Effector memory CD8-positive, alpha-beta T cell (primary cell): ENCODE measurements at regions not wholly inside any gene's neighbourhood (a gene's known extent, or its start where the extent isn't known, plus 50 kb on each side); places are given as distances from the start of the nearest gene placed in this dataset.
"Not testable (repeated sequence)": the region's sequence is repeated elsewhere in the genome, so short reads cannot be mapped to it uniquely, and the experiment has no call there.

Experiments
- ATAC-seq: fragments of 150-1000 bp; cut with Tn5 transposase; replicated peaks from 2 replicates; pipeline ENCODE4 v1.10.0; 2021; ENCODE audit warnings: mild to moderate bottlenecking, moderate library complexity
- DNase-seq, 3 experiments: peaks; one replicate each; pipeline ENCODE4 v3.0.0; 2021
- H3K27ac Mint-ChIP-seq, 2 donors: one replicate each; pipeline ENCODE4 v1.8.0; 2022; ENCODE audit warnings: mild to moderate bottlenecking in 2 of 2, mixed read lengths in 2 of 2, moderate library complexity in 2 of 2
- H3K27me3 Mint-ChIP-seq, 2 donors: one replicate each; pipeline ENCODE4 v1.8.0; 2022; ENCODE audit warnings: mixed read lengths in 2 of 2
- H3K36me3 Mint-ChIP-seq: one replicate; pipeline ENCODE4 v1.8.0; 2022; ENCODE audit warnings: mild to moderate bottlenecking, moderate library complexity, mixed read lengths; ENCODE audit not compliant: insufficient read depth
- H3K4me1 Mint-ChIP-seq, 2 donors: one replicate each; pipeline ENCODE4 v1.8.0; 2022; ENCODE audit warnings: low read depth in 2 of 2, mixed read lengths in 2 of 2
- H3K4me3 Mint-ChIP-seq, 2 donors: one replicate each; pipeline ENCODE4 v1.8.0; 2022; ENCODE audit warnings: mild to moderate bottlenecking in 2 of 2, mixed read lengths in 2 of 2, moderate library complexity in 2 of 2
- H3K9me3 Mint-ChIP-seq, 2 donors: one replicate each; pipeline ENCODE4 v1.8.0; 2022; ENCODE audit warnings: mixed read lengths in 2 of 2

GRCh38 chr19:28150129-28150528 lies 1062.8 kb downstream of the UQCRFS1 start:
- H3K4me3 Mint-ChIP-seq: no peak overlapping the region
- no peak for ATAC-seq

DNA sequence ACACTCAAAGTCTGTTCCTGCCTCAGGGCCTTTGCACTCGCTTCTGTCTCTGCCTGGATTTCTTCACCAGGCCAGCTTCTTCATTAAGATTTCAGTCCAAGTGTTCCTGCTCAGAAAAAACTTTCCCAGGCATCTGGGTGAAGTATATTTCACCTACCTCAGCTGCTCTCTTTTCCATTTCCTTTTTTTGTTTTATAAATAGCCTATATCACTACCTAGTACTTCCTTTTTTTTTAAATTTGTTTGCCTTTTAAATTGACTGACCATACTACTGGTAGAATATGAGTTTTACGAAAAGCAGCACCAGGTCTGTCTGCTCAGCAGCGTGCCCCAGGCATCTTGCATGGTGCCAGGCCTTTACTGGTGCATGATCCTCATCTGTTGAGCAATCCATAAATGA lies 1064.4 kb downstream of the UQCRFS1 start:
- Mint-ChIP-seq H3K4me3 (no peak overlapping the region), H3K4me1 (no peaks in the 10 kb centered on the region), H3K27ac (no peak overlapping the region), H3K9me3 (peaks cover 0 to 14% of the 10 kb centered on the region in 2 donors), H3K27me3 (no peaks in the 10 kb centered on the region), H3K36me3 (no peaks in the 10 kb centered on the region)
- ATAC-seq: no peak
- no peak for DNase-seq

More at GRCh38 chr19:28150129-28150528, 1062.8 kb downstream of the UQCRFS1 start:
- H3K36me3 Mint-ChIP-seq: no peaks in the 10 kb centered on the region
- H3K9me3 Mint-ChIP-seq: peaks cover 0 to 14% of the 10 kb centered on the region in 2 donors
- no peaks in the 10 kb centered on the region for H3K27me3 Mint-ChIP-seq
- DNase-seq: no peak
- H3K4me1 Mint-ChIP-seq: no peaks in the 10 kb centered on the region
- no peak overlapping the region for H3K27ac Mint-ChIP-seq

DNA sequence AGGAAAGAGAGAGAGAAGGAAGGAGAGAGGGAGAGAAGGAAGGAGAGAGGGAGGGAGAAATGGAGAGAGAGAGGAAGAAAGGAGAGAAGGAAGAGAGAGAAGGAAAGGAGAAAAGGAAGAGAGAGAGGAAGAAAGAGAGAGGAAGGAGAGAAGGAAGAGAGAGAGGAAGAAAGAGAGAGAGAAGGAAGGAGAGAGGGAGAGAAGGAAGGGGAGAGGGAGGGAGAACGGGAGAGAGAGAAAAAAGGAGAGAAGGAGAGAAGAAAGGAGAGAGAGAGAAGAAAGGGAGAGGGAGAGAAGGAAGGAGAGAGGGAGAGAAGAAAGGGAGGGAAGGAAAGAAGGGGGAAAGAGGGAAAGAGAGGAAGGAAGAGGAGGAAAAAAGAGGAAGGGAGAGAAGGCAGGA lies 1070.7 kb downstream of the UQCRFS1 start:
- Mint-ChIP-seq H3K27me3 (peaks cover 0 to 6% of the 10 kb centered on the region in 2 donors), H3K27ac (no peak overlapping the region), H3K4me3 (no peak overlapping the region), H3K9me3 (peaks cover 0 to 22% of the 10 kb centered on the region in 2 donors), H3K4me1 (no peaks in the 10 kb centered on the region), H3K36me3 (no peaks in the 10 kb centered on the region)
- ATAC-seq: no peak
- DNase-seq: no peak

- no peak for DNase-seq
- Mint-ChIP-seq H3K9me3 (peaks cover 0 to 16% of the 10 kb centered on the region in 2 donors), H3K27me3 (peaks cover 0 to 6% of the 10 kb centered on the region in 2 donors), H3K4me3 (no peak overlapping the region), H3K4me1 (no peaks in the 10 kb centered on the region), H3K36me3 (no peaks in the 10 kb centered on the region), H3K27ac (no peak overlapping the region)
- no peak for ATAC-seq
Measured at GRCh38 chr19:28140201-28140600, 1072.8 kb downstream of the UQCRFS1 start.

- H3K9me3 Mint-ChIP-seq: peaks cover 0 to 16% of the 10 kb centered on the region in 2 donors
- H3K4me3 Mint-ChIP-seq: no peak overlapping the region
- peaks cover 0 to 6% of the 10 kb centered on the region in 2 donors for H3K27me3 Mint-ChIP-seq
- no peak overlapping the region for H3K27ac Mint-ChIP-seq
- DNase-seq (no peak), ATAC-seq (no peak)
- no peaks in the 10 kb centered on the region for H3K36me3 Mint-ChIP-seq
- no peaks in the 10 kb centered on the region for H3K4me1 Mint-ChIP-seq
Measured at GRCh38 chr19:28137772-28138171, 1075.2 kb downstream of the UQCRFS1 start.

GRCh38 chr19:28136796-28137195 lies 1076.2 kb downstream of the UQCRFS1 start:
- H3K4me1 Mint-ChIP-seq: no peaks in the 10 kb centered on the region
- peaks cover 0 to 6% of the 10 kb centered on the region in 2 donors for H3K27me3 Mint-ChIP-seq
- ATAC-seq (no peak), DNase-seq (no peak)
- no peak overlapping the region for H3K27ac Mint-ChIP-seq
- peaks cover 0 to 16% of the 10 kb centered on the region in 2 donors for H3K9me3 Mint-ChIP-seq
- H3K4me3 Mint-ChIP-seq: no peak overlapping the region
- no peaks in the 10 kb centered on the region for H3K36me3 Mint-ChIP-seq

GRCh38 chr19:28135825-28136224 lies 1077.1 kb downstream of the UQCRFS1 start:
- H3K4me3 Mint-ChIP-seq: no peak overlapping the region
- ATAC-seq (no peak), DNase-seq (no peak)
- peaks cover 0 to 9% of the 10 kb centered on the region in 2 donors for H3K27me3 Mint-ChIP-seq
- no peaks in the 10 kb centered on the region for H3K4me1 Mint-ChIP-seq
- H3K9me3 Mint-ChIP-seq: peaks cover 0 to 12% of the 10 kb centered on the region in 2 donors
- H3K36me3 Mint-ChIP-seq: no peaks in the 10 kb centered on the region
- no peak overlapping the region for H3K27ac Mint-ChIP-seq

DNA sequence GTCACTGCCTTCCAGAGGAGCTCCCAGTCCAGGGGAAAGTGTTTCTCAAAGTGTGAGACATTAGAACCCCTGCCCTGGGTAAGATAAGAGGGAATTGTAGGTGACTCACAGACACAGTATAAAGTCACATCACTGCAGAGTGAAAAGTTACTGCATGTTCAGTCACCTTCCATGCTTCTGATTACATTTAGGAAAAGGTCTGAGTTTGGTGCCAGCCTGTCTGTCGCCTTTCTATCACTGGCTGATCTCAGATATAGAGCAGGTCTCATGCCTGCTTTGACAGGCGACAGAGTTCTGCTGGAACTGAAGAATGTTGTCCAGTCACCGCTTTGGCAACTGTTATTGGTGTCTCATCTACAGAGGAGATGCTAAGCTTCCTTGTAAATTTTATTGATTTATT lies 1078.6 kb downstream of the UQCRFS1 start:
- Mint-ChIP-seq H3K9me3 (peaks cover 3 to 9% of the 10 kb centered on the region in 2 donors), H3K4me3 (no peak overlapping the region), H3K27ac (no peak overlapping the region), H3K27me3 (peaks cover 0 to 5% of the 10 kb centered on the region in 2 donors), H3K36me3 (no peaks in the 10 kb centered on the region), H3K4me1 (no peaks in the 10 kb centered on the region)
- DNase-seq (no peak), ATAC-seq (no peak)

GRCh38 chr19:28130881-28131280 lies 1082.1 kb downstream of the UQCRFS1 start:
- H3K4me3 Mint-ChIP-seq, DNase-seq, H3K9me3 Mint-ChIP-seq, H3K4me1 Mint-ChIP-seq, ATAC-seq, H3K27ac Mint-ChIP-seq, H3K36me3 Mint-ChIP-seq: not testable (repeated sequence)
- H3K27me3 Mint-ChIP-seq: peaks cover 0 to 12% of the 10 kb centered on the region in 2 donors

GRCh38 chr19:28130066-28130511 lies 1082.9 kb downstream of the UQCRFS1 start:
- ATAC-seq (no peak), DNase-seq (no peak)
- no peak overlapping the region for H3K27ac Mint-ChIP-seq
- no peak overlapping the region for H3K4me3 Mint-ChIP-seq
- H3K4me1 Mint-ChIP-seq: no peaks in the 10 kb centered on the region
- no peaks in the 10 kb centered on the region for H3K36me3 Mint-ChIP-seq
- peaks cover 0 to 12% of the 10 kb centered on the region in 2 donors for H3K27me3 Mint-ChIP-seq
- peaks cover 0 to 6% of the 10 kb centered on the region in 2 donors for H3K9me3 Mint-ChIP-seq

DNA sequence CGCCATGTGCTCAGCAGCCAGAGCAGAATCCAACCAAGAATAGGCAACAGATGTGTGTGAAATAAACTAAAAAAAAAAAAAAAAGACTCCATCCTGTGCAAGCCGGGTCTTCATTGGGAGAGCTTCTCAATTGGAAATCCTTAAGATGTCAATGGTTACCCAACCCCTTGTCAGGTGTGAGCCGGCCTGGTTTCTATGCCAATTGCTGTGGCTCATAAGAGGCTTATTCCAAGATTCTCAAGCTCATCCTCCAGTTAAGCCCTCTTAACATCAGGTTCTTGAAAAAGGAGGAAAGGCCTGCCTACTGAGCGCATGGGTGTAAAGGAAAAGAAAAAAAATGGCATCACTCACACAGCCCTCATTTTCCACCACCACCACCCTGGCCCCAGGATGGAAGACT lies 1084.6 kb downstream of the UQCRFS1 start:
- no peak overlapping the region for H3K4me3 Mint-ChIP-seq
- DNase-seq: no peak
- no peak overlapping the region for H3K27ac Mint-ChIP-seq
- peaks cover 6 to 8% of the 10 kb centered on the region in 2 donors for H3K9me3 Mint-ChIP-seq
- peaks cover 0 to 12% of the 10 kb centered on the region in 2 donors for H3K27me3 Mint-ChIP-seq
- no peak for ATAC-seq
- H3K4me1 Mint-ChIP-seq: peaks cover 0 to 2% of the 10 kb centered on the region in 2 donors
- no peaks in the 10 kb centered on the region for H3K36me3 Mint-ChIP-seq

GRCh38 chr19:28126135-28126898 lies 1086.6 kb downstream of the UQCRFS1 start:
- no peak for DNase-seq
- no peak for ATAC-seq
- no peak overlapping the region for H3K4me3 Mint-ChIP-seq
- H3K27ac Mint-ChIP-seq: no peak overlapping the region
- peaks cover 0 to 9% of the 10 kb centered on the region in 2 donors for H3K27me3 Mint-ChIP-seq
- H3K36me3 Mint-ChIP-seq: no peaks in the 10 kb centered on the region
- peaks cover 0 to 2% of the 10 kb centered on the region in 2 donors for H3K4me1 Mint-ChIP-seq
- H3K9me3 Mint-ChIP-seq: peaks cover 6 to 8% of the 10 kb centered on the region in 2 donors

GRCh38 chr19:28122734-28123133 lies 1090.2 kb downstream of the UQCRFS1 start:
- Mint-ChIP-seq H3K4me3 (no peak overlapping the region), H3K27me3 (peaks cover 0 to 1% of the 10 kb centered on the region in 2 donors), H3K27ac (no peak overlapping the region), H3K36me3 (no peaks in the 10 kb centered on the region), H3K9me3 (peaks cover 3 to 8% of the 10 kb centered on the region in 2 donors), H3K4me1 (peaks cover 0 to 2% of the 10 kb centered on the region in 2 donors)
- DNase-seq: no peak
- no peak for ATAC-seq

DNA sequence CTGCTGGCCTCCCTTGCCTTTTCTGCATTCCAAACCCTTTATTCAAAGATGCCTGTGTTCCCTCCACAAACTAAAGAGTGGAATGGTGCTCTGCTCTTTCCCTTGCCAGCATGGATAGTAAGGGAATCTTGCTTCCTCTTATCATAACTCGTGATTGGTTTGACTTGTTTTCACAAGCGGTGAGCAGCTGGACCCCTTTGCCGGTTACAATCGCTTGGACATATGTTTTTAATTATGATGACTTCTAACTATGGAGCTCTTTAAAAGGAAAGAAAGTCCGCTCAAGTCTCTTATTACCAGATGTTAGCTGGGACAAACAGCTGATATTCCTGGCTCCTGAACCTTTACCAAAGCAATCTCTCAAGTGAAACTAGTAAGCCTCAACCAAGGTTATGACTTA lies 1094.7 kb downstream of the UQCRFS1 start:
- no peaks in the 10 kb centered on the region for H3K36me3 Mint-ChIP-seq
- H3K4me1 Mint-ChIP-seq: no peaks in the 10 kb centered on the region
- no peak overlapping the region for H3K27ac Mint-ChIP-seq
- no peak for ATAC-seq
- no peak overlapping the region for H3K4me3 Mint-ChIP-seq
- H3K9me3 Mint-ChIP-seq: peaks cover 6 to 13% of the 10 kb centered on the region in 2 donors
- H3K27me3 Mint-ChIP-seq: no peaks in the 10 kb centered on the region
- DNase-seq: no peak
